Nephron progenitor cell (in vitro differentiated cells): ENCODE measurements at regions not wholly inside any gene's neighbourhood (a gene's known extent, or its start where the extent isn't known, plus 50 kb on each side); places are given as distances from the start of the nearest gene placed in this dataset.

ENCODE experiments used
- DNase-seq: peaks from one replicate; pipeline ENCODE4 v3.0.0; 2021
- H3K27ac Mint-ChIP-seq: 2 replicates; pipeline ENCODE4 v1.8.0; 2021; ENCODE audit warnings: mild to moderate bottlenecking, moderate library complexity, mixed read lengths
- H3K27me3 Mint-ChIP-seq: 2 replicates; pipeline ENCODE4 v1.8.0; 2021; ENCODE audit warnings: mild to moderate bottlenecking, low read depth, mixed read lengths; ENCODE audit not compliant: poor library complexity
- H3K36me3 Mint-ChIP-seq: 2 replicates; pipeline ENCODE4 v1.8.0; 2021; ENCODE audit warnings: low read depth, mixed read lengths
- H3K4me1 Mint-ChIP-seq: 2 replicates; pipeline ENCODE4 v1.8.0; 2021; ENCODE audit warnings: mixed read lengths
- H3K4me3 Mint-ChIP-seq: 2 replicates; pipeline ENCODE4 v1.8.0; 2021; ENCODE audit warnings: mild to moderate bottlenecking, moderate library complexity, mixed read lengths
- H3K9me3 Mint-ChIP-seq: 2 replicates; pipeline ENCODE4 v1.8.0; 2021; ENCODE audit warnings: mild to moderate bottlenecking, moderate library complexity, mixed read lengths
- TF ChIP-seq, protein P1 (sequence below): fragments of 200-600 bp; sonication (generic); IDR thresholded peaks from 2 replicates; pipeline ENCODE4 v1.5.0; 2021; ENCODE audit warnings: antibody characterized with exemption

DNA sequence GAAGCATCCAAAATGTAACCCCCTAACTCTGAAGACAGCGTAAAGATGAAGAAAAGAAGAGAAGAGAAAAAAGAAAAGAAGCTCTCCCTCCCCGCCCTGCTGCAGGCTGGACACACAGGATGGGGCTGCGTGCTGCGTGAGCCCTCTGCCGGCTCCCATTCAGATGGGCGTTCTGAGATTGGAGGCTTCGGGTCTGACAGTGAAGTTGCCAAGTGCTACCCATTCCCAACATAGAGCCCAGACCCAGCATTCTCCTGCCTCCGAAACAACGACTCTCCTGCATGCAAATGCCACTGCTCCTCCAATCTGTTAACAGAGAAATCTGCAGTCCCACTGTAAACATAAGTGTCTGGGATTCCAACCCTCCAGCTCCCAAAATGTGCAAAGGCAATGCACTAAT, 234.9 kb downstream of the BCL11A start:
- Mint-ChIP-seq H3K27ac (no peak overlapping the region), H3K4me3 (no peak overlapping the region), H3K9me3 (no peaks in the 10 kb centered on the region), H3K36me3 (no peaks in the 10 kb centered on the region), H3K4me1 (peaks cover 68% of the 10 kb centered on the region), H3K27me3 (peaks cover 42% of the 10 kb centered on the region)
- DNase-seq = peak; percentile 28
- TF ChIP-seq, protein P1, sequence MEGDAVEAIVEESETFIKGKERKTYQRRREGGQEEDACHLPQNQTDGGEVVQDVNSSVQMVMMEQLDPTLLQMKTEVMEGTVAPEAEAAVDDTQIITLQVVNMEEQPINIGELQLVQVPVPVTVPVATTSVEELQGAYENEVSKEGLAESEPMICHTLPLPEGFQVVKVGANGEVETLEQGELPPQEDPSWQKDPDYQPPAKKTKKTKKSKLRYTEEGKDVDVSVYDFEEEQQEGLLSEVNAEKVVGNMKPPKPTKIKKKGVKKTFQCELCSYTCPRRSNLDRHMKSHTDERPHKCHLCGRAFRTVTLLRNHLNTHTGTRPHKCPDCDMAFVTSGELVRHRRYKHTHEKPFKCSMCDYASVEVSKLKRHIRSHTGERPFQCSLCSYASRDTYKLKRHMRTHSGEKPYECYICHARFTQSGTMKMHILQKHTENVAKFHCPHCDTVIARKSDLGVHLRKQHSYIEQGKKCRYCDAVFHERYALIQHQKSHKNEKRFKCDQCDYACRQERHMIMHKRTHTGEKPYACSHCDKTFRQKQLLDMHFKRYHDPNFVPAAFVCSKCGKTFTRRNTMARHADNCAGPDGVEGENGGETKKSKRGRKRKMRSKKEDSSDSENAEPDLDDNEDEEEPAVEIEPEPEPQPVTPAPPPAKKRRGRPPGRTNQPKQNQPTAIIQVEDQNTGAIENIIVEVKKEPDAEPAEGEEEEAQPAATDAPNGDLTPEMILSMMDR = no peak

- no peak for DNase-seq
- Mint-ChIP-seq H3K36me3 (no peaks in the 10 kb centered on the region), H3K27ac (no peak overlapping the region), H3K4me1 (peaks cover 61% of the 10 kb centered on the region), H3K4me3 (no peak overlapping the region), H3K27me3 (peaks cover 36% of the 10 kb centered on the region), H3K9me3 (no peaks in the 10 kb centered on the region)
- TF ChIP-seq, protein P1 = no peak
Measured at GRCh38 chr2:60317844-60318243, 235.6 kb downstream of the BCL11A start.

DNA sequence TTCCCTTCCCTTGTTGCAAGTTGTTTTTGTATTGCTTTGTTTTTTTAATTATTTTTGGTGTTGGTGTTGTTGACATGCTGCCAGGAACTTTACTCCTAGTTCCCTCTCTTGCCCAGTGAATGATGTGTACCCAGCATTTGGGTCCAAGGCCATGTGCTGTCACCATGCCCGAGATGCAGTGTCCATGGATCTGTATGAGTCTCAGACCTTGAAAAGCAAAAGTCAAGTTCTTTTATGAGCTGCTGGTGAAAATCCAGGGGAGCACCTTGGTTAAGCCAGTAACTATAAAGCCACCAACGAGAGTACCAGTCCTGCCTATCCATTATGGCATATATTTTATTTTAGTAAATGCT, 236.4 kb downstream of the BCL11A start:
- TF ChIP-seq, protein P1 = no peak

DNA sequence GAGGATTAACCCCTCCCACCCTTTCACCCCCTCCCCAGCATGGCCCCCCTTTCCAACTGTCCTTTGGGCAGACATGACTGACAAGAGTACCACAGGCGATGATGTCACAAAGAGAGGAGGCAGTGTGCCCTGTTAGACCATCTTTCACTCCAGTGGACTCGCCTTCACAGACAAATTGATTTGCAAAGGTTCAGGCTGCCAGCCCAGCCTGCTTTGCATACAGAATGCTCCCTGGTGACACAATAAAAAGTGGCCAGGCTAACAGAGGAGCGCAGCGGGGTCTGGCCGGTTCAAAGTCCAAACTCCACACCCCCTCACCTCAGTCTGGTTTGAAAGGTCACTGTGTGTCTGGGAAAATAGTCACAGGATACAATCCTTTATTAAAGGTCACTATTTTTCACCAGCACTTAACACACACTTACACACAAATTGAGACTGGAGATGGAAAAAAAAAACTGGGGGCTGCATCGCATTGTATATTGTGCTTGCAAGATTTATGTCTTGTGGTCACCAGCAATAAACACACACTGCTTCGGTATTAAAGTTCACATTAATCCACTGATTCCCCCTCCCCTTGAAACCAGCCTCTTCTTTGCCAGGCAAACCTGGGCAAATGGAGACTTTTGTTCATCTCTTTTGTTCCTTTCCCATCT, 236.9 kb downstream of the BCL11A start:
- peak; percentile 54 for DNase-seq

More for the DNA sequence above, 236.4 kb downstream of the BCL11A start:
- Mint-ChIP-seq H3K36me3 (no peaks in the 10 kb centered on the region), H3K27ac (no peak overlapping the region), H3K4me1 (peaks cover 54% of the 10 kb centered on the region), H3K9me3 (no peaks in the 10 kb centered on the region), H3K27me3 (peaks cover 36% of the 10 kb centered on the region), H3K4me3 (peak overlapping the region; percentile 50)
- DNase-seq = no peak

DNA sequence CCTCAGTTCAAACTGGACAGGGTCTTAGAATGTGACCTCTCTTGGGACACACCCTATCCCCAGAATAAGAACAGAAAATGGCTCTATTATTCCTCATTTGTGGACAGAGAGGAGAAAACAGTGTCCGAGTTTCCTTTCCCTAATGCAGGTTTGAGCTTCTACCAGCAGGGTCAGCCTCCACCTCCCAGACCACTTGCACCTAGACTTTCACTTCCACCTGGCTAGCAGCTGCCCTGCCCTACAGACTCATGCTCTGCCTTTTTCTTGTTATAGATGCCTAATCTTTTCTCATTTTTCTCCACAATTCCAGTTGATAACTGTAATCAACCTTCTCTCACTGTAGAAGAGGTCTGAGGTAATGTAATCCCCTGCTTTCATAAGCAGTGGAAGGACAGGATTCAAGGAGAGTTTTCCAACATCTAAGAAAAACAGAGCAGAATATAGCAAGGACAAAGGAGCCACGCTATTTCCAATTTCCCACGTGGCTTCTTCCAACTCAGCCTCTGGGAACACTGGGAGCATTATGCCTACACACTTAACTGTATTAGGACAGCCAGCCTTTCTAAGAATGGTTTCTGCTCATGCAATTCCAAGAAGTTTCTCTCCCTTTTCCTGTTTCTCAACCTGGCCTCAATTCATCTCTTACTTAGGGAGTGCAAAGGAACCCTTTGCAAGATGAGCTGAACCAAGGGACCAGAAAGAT, 239.8 kb downstream of the BCL11A start:
- no peaks in the 10 kb centered on the region for H3K9me3 Mint-ChIP-seq
- H3K4me3 Mint-ChIP-seq = no peak overlapping the region
- H3K27ac Mint-ChIP-seq = no peak overlapping the region
- H3K27me3 Mint-ChIP-seq = peaks cover 24% of the 10 kb centered on the region
- no peaks in the 10 kb centered on the region for H3K36me3 Mint-ChIP-seq
- H3K4me1 Mint-ChIP-seq = peaks cover 60% of the 10 kb centered on the region
- DNase-seq = no peak
- TF ChIP-seq, protein P1 = no peak

More for the DNA sequence above, 236.9 kb downstream of the BCL11A start:
- TF ChIP-seq, protein P1 = no peak
- Mint-ChIP-seq H3K9me3 (no peaks in the 10 kb centered on the region), H3K27ac (no peak overlapping the region), H3K27me3 (peaks cover 32% of the 10 kb centered on the region), H3K36me3 (no peaks in the 10 kb centered on the region), H3K4me3 (peak overlapping the region; percentile 59), H3K4me1 (peaks cover 49% of the 10 kb centered on the region)

GRCh38 chr2:60312618-60313017, 240.8 kb downstream of the BCL11A start:
- Mint-ChIP-seq H3K4me1 (peaks cover 53% of the 10 kb centered on the region), H3K27ac (no peak overlapping the region), H3K36me3 (no peaks in the 10 kb centered on the region), H3K27me3 (peaks cover 20% of the 10 kb centered on the region), H3K4me3 (no peak overlapping the region), H3K9me3 (no peaks in the 10 kb centered on the region)
- no peak for DNase-seq
- TF ChIP-seq, protein P1 = no peak
